WTC11 (cell line): ENCODE measurements at regions not wholly inside any gene's neighbourhood (a gene's known extent, or its start where the extent isn't known, plus 50 kb on each side); places are given as distances from the start of the nearest gene placed in this dataset.

Source experiments
- ATAC-seq: fragments of 200-7000 bp; cut with Tn5 transposase; 2 replicates; pipeline ENCODE4 v1.10.0; 2021; ENCODE audit warnings: mild to moderate bottlenecking, moderate library complexity
- CTCF ChIA-PET: fragments of 300-600 bp; sonication (Branson Sonifier 250); formaldehyde crosslinking; loops from one replicate; lab custom pipeline; 2021; ENCODE audit warnings: antibody characterized with exemption; lab: Charles Lee
- POLR2A ChIA-PET: fragments of 350-600 bp; sonication (Branson Sonifier 250); formaldehyde crosslinking; loops from one replicate; lab custom pipeline; 2021; ENCODE audit warnings: antibody characterized with exemption; lab: Charles Lee
- DNase-seq: peaks from one replicate; pipeline ENCODE4 v3.0.0; 2021; ENCODE audit warnings: low spot score
- H3K27ac Mint-ChIP-seq: 2 replicates; pipeline ENCODE4 v1.8.0; 2021; ENCODE audit warnings: mixed read lengths
- H3K27me3 Mint-ChIP-seq: 2 replicates; pipeline ENCODE4 v1.8.0; 2021; ENCODE audit warnings: low read depth, mild to moderate bottlenecking, moderate library complexity, mixed read lengths
- H3K36me3 Mint-ChIP-seq: 2 replicates; pipeline ENCODE4 v1.8.0; 2021; ENCODE audit warnings: mixed read lengths
- H3K4me1 Mint-ChIP-seq: 2 replicates; pipeline ENCODE4 v1.8.0; 2022; ENCODE audit warnings: mixed read lengths
- H3K4me3 Mint-ChIP-seq: 2 replicates; pipeline ENCODE4 v1.8.0; 2021; ENCODE audit warnings: mild to moderate bottlenecking, moderate library complexity, mixed read lengths
- H3K9me3 Mint-ChIP-seq: 2 replicates; pipeline ENCODE4 v1.8.0; 2021; ENCODE audit warnings: mixed read lengths
- CDX4 ChIP-seq: fragments of 250-450 bp; sonication (Bioruptor Pico); IDR thresholded peaks from 2 replicates; pipeline ENCODE4 v1.9.0; 2021; ENCODE audit warnings: moderate library complexity, mild to moderate bottlenecking, inconsistent platforms, borderline replicate concordance
- E2F5 ChIP-seq: sonication (generic); formaldehyde crosslinking; IDR thresholded peaks from 2 replicates; pipeline ENCODE4 v1.8.1; 2022; ENCODE audit warnings: mild to moderate bottlenecking, moderate library complexity, missing genetic modification reagents
- ESRRA ChIP-seq: sonication (generic); formaldehyde crosslinking; IDR thresholded peaks from 2 replicates; pipeline ENCODE4 v1.8.1; 2022; ENCODE audit warnings: mild to moderate bottlenecking, missing genetic modification reagents, borderline replicate concordance
- IRF2 ChIP-seq: sonication (generic); formaldehyde crosslinking; IDR thresholded peaks from 2 replicates; pipeline ENCODE4 v1.8.0; 2022; ENCODE audit warnings: low read depth, missing genetic modification reagents, borderline replicate concordance
- MXD4 ChIP-seq: fragments of 250-450 bp; sonication (Bioruptor Pico); IDR thresholded peaks from 2 replicates; pipeline ENCODE4 v1.8.0; 2021; ENCODE audit warnings: mild to moderate bottlenecking, moderate library complexity, borderline replicate concordance
- SMAD4 ChIP-seq: sonication (generic); formaldehyde crosslinking; IDR thresholded peaks from 2 replicates; pipeline ENCODE4 v1.8.0; 2022; ENCODE audit warnings: mild to moderate bottlenecking, missing genetic modification reagents
- TEAD1 ChIP-seq: sonication (generic); formaldehyde crosslinking; IDR thresholded peaks from 2 replicates; pipeline ENCODE4 v1.8.0; 2022; ENCODE audit warnings: mild to moderate bottlenecking, missing genetic modification reagents
- TP53 ChIP-seq: sonication (generic); formaldehyde crosslinking; IDR thresholded peaks from 2 replicates; pipeline ENCODE4 v1.8.1; 2023; ENCODE audit warnings: mild to moderate bottlenecking, missing genetic modification reagents
- ZBTB21 ChIP-seq: sonication (generic); formaldehyde crosslinking; IDR thresholded peaks from 2 replicates; pipeline ENCODE4 v1.8.1; 2023; ENCODE audit warnings: mild to moderate bottlenecking, missing genetic modification reagents, borderline replicate concordance
- ZNF263 ChIP-seq: sonication (generic); formaldehyde crosslinking; IDR thresholded peaks from 2 replicates; pipeline ENCODE4 v1.8.1; 2022; ENCODE audit warnings: low read depth, mild to moderate bottlenecking, moderate library complexity, missing genetic modification reagents
- ZNF396 ChIP-seq: fragments of 250-450 bp; sonication (Bioruptor Pico); IDR thresholded peaks from 2 replicates; pipeline ENCODE4 v1.8.0; 2021; ENCODE audit warnings: mild to moderate bottlenecking, moderate library complexity, borderline replicate concordance
- ZNF423 ChIP-seq: fragments of 250-450 bp; sonication (Bioruptor Pico); IDR thresholded peaks from 2 replicates; pipeline ENCODE4 v2.1.2; 2022; ENCODE audit warnings: mild to moderate bottlenecking, moderate library complexity
- ZSCAN18 ChIP-seq: fragments of 250-450 bp; sonication (Bioruptor Pico); IDR thresholded peaks from 2 replicates; pipeline ENCODE4 v2.1.2; 2022; ENCODE audit warnings: mild to moderate bottlenecking, moderate library complexity
- TF ChIP-seq, protein P1 (sequence below): sonication (generic); formaldehyde crosslinking; IDR thresholded peaks from 2 replicates; pipeline ENCODE4 v1.8.0; 2022; ENCODE audit warnings: mild to moderate bottlenecking, missing genetic modification reagents
- TF ChIP-seq, protein P2 (sequence below): sonication (generic); formaldehyde crosslinking; IDR thresholded peaks from 2 replicates; pipeline ENCODE4 v1.8.0; 2023; ENCODE audit warnings: mild to moderate bottlenecking, missing genetic modification reagents
- TF ChIP-seq, protein P3 (sequence below): sonication (generic); formaldehyde crosslinking; IDR thresholded peaks from 2 replicates; pipeline ENCODE4 v1.8.1; 2023; ENCODE audit warnings: mild to moderate bottlenecking, missing genetic modification reagents, moderate library complexity
- TF ChIP-seq, protein P4 (sequence below): sonication (generic); formaldehyde crosslinking; IDR thresholded peaks from 2 replicates; pipeline ENCODE4 v1.8.1; 2022; ENCODE audit warnings: missing genetic modification reagents, borderline replicate concordance

- TF ChIP-seq E2F5 (CRISPR knock-in tag) (no peak), ZSCAN18 (CRISPR knock-in tag) (no peak)
- TF ChIP-seq, protein P1, sequence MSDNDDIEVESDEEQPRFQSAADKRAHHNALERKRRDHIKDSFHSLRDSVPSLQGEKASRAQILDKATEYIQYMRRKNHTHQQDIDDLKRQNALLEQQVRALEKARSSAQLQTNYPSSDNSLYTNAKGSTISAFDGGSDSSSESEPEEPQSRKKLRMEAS (CRISPR knock-in tag), result no peak
- TF ChIP-seq, protein P2, sequence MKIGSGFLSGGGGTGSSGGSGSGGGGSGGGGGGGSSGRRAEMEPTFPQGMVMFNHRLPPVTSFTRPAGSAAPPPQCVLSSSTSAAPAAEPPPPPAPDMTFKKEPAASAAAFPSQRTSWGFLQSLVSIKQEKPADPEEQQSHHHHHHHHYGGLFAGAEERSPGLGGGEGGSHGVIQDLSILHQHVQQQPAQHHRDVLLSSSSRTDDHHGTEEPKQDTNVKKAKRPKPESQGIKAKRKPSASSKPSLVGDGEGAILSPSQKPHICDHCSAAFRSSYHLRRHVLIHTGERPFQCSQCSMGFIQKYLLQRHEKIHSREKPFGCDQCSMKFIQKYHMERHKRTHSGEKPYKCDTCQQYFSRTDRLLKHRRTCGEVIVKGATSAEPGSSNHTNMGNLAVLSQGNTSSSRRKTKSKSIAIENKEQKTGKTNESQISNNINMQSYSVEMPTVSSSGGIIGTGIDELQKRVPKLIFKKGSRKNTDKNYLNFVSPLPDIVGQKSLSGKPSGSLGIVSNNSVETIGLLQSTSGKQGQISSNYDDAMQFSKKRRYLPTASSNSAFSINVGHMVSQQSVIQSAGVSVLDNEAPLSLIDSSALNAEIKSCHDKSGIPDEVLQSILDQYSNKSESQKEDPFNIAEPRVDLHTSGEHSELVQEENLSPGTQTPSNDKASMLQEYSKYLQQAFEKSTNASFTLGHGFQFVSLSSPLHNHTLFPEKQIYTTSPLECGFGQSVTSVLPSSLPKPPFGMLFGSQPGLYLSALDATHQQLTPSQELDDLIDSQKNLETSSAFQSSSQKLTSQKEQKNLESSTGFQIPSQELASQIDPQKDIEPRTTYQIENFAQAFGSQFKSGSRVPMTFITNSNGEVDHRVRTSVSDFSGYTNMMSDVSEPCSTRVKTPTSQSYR (CRISPR knock-in tag), result no peak
- TF ChIP-seq, all 79 proteins: peak for 0
Observed at GRCh38 chr5:58069016-58069705, 390.7 kb downstream of the PLK2 start (continued).

DNA sequence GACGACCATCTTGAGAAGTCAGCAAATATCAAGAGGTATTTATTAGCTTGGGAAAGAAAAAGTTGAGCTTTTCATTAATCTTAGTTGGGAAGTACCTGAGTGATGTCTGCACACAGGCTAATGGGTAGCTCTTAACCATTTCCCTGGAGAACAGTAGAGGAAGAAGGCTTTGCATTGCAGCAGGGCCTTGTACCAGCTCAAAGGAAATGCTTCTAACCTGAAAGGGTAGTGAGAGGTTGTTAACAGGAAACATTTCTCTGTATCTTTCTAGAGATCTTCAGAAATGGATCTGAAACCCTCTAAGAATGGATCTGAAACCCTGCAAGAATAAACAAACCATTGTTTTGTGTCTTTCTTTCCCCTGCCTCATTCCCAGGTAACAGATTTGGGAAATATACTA lies 393.3 kb downstream of the PLK2 start:
- ATAC-seq, result no peak
- CTCF ChIA-PET, result interaction anchor here (0.5 kb wide), 1 partner anchor 78 kb away, joined by 4 read pairs; no protein-coding TSS in a partner anchor
- H3K4me3 Mint-ChIP-seq, result no peak overlapping the region
- POLR2A ChIA-PET, result no interaction called here
- H3K9me3 Mint-ChIP-seq, result peaks cover 13% of the 10 kb centered on the region
- peaks cover 12% of the 10 kb centered on the region for H3K4me1 Mint-ChIP-seq
- H3K27me3 Mint-ChIP-seq, result no peaks in the 10 kb centered on the region
- H3K27ac Mint-ChIP-seq, result no peak overlapping the region
- DNase-seq, result no peak
- TF ChIP-seq ZNF396 (CRISPR knock-in tag), result no peak
- TF ChIP-seq TEAD1 (CRISPR knock-in tag), result no peak
- TF ChIP-seq, protein P3, sequence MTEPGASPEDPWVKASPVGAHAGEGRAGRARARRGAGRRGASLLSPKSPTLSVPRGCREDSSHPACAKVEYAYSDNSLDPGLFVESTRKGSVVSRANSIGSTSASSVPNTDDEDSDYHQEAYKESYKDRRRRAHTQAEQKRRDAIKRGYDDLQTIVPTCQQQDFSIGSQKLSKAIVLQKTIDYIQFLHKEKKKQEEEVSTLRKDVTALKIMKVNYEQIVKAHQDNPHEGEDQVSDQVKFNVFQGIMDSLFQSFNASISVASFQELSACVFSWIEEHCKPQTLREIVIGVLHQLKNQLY (CRISPR knock-in tag), result no peak
- TF ChIP-seq SMAD4 (CRISPR knock-in tag), result no peak
- TF ChIP-seq ZBTB21 (CRISPR knock-in tag), result no peak
- peaks cover 5% of the 10 kb centered on the region; the same call in 1 of the 2 replicates for H3K36me3 Mint-ChIP-seq

DNA sequence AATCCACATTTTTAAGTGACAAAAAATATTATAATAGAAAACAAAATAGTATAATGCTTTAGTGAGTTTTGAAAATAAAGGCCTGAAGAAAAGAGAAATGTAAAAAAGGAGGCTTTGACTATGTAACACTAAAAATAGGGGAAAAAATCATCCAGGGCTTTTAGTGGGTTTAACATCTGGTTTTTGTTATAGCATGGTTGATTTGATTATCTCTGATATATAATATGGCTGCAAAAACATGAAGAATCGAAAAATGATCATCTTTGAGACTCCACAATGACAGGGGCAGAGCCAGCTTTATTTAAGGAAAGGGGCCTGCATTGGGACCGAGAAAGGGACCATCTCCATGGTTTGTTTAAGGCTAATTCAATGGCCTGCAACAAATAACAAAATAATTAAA lies 393.8 kb downstream of the PLK2 start:
- peaks cover 13% of the 10 kb centered on the region for H3K9me3 Mint-ChIP-seq
- POLR2A ChIA-PET, result no interaction called here
- no peaks in the 10 kb centered on the region for H3K27me3 Mint-ChIP-seq
- H3K36me3 Mint-ChIP-seq, result peaks cover 5% of the 10 kb centered on the region; the same call in 1 of the 2 replicates
- no peak for ATAC-seq
- peaks cover 9% of the 10 kb centered on the region for H3K4me1 Mint-ChIP-seq
- H3K4me3 Mint-ChIP-seq, result no peak overlapping the region
- DNase-seq, result no peak
- CTCF ChIA-PET, result no interaction called here
- H3K27ac Mint-ChIP-seq, result no peak overlapping the region
- TF ChIP-seq ESRRA, result no peak
- no peak for TF ChIP-seq SMAD4 (CRISPR knock-in tag)
- no peak for TF ChIP-seq CDX4 (CRISPR knock-in tag)
- TF ChIP-seq, protein P1 (CRISPR knock-in tag), result no peak
- TF ChIP-seq ZNF263 (CRISPR knock-in tag), result no peak
- TF ChIP-seq, protein P4, sequence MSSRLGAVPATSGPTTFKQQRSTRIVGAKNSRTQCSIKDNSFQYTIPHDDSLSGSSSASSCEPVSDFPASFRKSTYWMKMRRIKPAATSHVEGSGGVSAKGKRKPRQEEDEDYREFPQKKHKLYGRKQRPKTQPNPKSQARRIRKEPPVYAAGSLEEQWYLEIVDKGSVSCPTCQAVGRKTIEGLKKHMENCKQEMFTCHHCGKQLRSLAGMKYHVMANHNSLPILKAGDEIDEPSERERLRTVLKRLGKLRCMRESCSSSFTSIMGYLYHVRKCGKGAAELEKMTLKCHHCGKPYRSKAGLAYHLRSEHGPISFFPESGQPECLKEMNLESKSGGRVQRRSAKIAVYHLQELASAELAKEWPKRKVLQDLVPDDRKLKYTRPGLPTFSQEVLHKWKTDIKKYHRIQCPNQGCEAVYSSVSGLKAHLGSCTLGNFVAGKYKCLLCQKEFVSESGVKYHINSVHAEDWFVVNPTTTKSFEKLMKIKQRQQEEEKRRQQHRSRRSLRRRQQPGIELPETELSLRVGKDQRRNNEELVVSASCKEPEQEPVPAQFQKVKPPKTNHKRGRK (CRISPR knock-in tag), result no peak
- TF ChIP-seq MXD4 (CRISPR knock-in tag), result no peak
- TF ChIP-seq TP53 (CRISPR knock-in tag), result no peak
- no peak for TF ChIP-seq E2F5 (CRISPR knock-in tag)
- TF ChIP-seq, protein P2 (CRISPR knock-in tag), result no peak
- TF ChIP-seq ZNF423, result no peak
- no peak for TF ChIP-seq TEAD1 (CRISPR knock-in tag)
- no peak for TF ChIP-seq IRF2 (CRISPR knock-in tag)
